H54 (cell line): ENCODE measurements at regions not wholly inside any gene's neighbourhood (a gene's known extent, or its start where the extent isn't known, plus 50 kb on each side); places are given as distances from the start of the nearest gene placed in this dataset.
"Not testable (repeated sequence)": the region's sequence is repeated elsewhere in the genome, so short reads cannot be mapped to it uniquely, and the experiment has no call there.

Source experiments
- DNase-seq: peaks from one replicate; pipeline ENCODE4 v3.0.0; 2011; ENCODE audit warnings: low spot score, mixed read lengths; ENCODE audit not compliant: insufficient read length
- FAIRE-seq: peaks from 3 replicates; lab custom pipeline; 2011; peaks lifted over from hg19 to GRCh38; lab: Jason Lieb, UNC
- POLR2A ChIP-seq: IDR thresholded peaks from 2 replicates; pipeline ENCODE4 v1.6.1; 2011; ENCODE audit warnings: low read depth, mild to moderate bottlenecking, low read length

GRCh38 chr2:194087089-194087958, 1569.7 kb upstream of the SLC39A10 start:
- no peak for TF ChIP-seq POLR2A
- no peak for DNase-seq
- FAIRE-seq, result no peak

GRCh38 chr2:194086129-194086528, 1570.9 kb upstream of the SLC39A10 start:
- no peak for TF ChIP-seq POLR2A
- no peak for FAIRE-seq

DNA sequence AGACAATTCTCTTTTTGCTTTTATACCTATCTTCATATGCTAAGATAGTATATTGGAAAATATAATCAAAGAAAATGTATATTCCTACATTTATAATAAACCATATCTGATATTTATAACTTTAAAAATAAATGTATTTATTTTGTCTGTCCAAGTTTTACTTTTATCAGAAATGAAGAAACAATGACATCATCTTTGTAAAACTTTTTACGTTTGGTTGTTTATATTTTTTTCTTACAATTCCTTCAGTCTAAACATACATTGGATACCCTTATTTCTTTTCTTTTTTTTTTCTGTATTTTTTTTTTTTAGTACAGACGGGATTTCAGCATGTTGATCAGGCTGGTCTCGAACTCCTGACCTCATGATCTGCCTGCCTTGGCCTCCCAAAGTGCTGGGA, 1577.0 kb upstream of the SLC39A10 start:
- FAIRE-seq (no peak), DNase-seq (no peak)
- TF ChIP-seq POLR2A, result no peak

More at GRCh38 chr2:194086129-194086528, 1570.9 kb upstream of the SLC39A10 start:
- no peak for DNase-seq

DNA sequence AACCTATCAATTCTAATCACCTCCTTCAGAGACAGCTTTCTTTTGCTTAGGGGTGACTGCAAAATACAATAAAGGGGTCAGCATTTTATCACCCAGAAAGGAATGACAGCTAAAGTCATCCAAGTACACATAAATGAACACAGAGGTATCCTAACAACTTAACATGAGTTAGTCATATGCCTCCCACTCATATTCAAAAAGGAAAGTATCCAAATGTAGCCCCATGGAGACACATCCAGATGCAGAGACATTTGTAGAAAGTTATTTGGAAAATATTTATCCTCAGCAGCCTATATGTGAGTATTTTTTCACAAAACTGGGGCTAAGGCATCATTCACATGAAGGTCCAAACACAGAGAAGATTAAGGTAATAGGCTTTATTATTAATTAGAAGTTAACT, 1579.7 kb upstream of the SLC39A10 start:
- FAIRE-seq (no peak), DNase-seq (no peak)

GRCh38 chr2:194062401-194062800, 1594.6 kb upstream of the SLC39A10 start:
- no peak for TF ChIP-seq POLR2A
- no peak for FAIRE-seq

More for the DNA sequence above, 1579.7 kb upstream of the SLC39A10 start:
- no peak for TF ChIP-seq POLR2A

GRCh38 chr2:194060269-194060668, 1596.8 kb upstream of the SLC39A10 start:
- FAIRE-seq, result no peak
- no peak for TF ChIP-seq POLR2A

More at GRCh38 chr2:194062401-194062800, 1594.6 kb upstream of the SLC39A10 start:
- DNase-seq, result no peak

GRCh38 chr2:194054313-194054712, 1602.7 kb upstream of the SLC39A10 start:
- FAIRE-seq, result no peak
- no peak for TF ChIP-seq POLR2A
- no peak for DNase-seq

More at GRCh38 chr2:194060269-194060668, 1596.8 kb upstream of the SLC39A10 start:
- DNase-seq, result no peak

GRCh38 chr2:194044321-194044720, 1612.7 kb upstream of the SLC39A10 start:
- no peak for FAIRE-seq
- no peak for TF ChIP-seq POLR2A
- no peak for DNase-seq

DNA sequence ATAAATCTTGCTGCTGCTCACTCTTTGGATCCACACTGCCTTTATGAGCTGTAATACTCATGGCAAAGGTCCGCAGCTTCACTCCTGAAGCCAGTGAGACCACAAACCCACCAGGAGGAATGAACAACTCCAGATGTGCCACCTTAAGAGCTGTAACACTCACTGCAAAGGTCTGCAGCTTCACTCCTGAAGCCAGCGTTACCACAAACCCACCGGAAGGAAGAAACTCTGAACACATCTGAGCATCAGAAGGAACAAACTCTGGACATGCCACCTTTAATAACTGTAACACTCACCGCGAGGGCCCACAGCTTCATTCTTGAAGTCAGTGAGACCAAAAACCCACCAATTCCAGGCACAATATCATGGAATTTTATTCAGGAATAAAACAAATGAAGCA, 1635.9 kb upstream of the SLC39A10 start:
- not testable (repeated sequence) for FAIRE-seq, DNase-seq

DNA sequence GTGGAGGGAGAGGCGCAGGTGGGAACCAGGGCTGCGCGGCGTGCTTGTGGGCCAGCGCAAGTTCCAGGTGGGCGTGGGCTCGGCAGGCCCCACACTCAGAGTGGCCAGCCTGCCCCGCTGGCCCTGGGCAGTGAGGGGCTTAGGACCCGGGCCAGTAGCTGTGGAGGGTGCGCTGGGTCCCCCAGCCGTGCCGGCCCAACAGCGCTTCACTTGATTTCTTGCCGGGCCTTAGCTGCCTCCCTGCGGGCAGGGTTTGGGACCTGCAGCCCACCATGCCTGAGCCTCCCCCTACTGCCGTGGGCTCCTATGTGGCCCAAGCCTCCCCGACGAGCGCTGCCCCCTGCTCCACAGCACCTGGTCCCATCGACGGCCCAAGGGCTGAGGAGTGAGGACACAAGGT, 1636.9 kb upstream of the SLC39A10 start:
- no peak for FAIRE-seq
- TF ChIP-seq POLR2A, result no peak
- no peak for DNase-seq

DNA sequence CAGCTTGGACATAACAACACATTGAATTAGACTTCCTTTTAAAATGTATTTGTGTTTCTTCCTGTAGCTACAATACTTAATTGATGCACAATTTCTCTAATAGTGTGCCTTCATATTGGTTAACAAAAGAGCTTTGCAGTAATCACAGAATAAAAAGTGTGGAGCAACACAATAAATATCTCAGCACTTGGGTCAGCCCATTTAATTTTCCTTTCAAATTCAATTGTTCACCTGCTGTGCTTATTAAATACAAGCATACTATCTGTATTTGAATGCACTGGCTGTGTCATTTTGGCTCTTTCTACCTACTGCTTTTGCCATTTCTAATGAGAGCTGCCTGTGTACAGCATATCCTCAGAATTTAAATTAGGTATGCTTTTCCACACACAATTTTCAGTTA, 1641.3 kb upstream of the SLC39A10 start:
- no peak for TF ChIP-seq POLR2A
- no peak for FAIRE-seq
- DNase-seq, result no peak

DNA sequence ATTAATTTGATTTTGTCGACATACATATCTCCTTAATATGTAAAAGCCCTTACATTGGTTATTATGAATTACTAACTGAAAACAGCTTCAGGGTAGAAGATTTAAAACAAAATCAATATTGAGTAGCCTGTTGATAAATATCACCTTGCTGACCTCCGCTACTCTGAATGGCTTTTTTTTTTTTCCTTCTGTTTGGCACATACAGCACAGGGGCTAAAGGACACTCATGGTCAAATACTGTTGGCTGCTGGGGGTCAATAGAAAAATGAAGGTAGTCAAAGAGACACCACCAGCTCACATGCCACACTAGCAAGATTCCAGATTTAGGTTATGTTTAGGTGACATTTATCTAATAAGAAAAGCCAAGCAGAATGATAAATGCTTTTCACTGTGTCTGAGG, 1642.4 kb upstream of the SLC39A10 start:
- no peak for DNase-seq
- no peak for TF ChIP-seq POLR2A
- no peak for FAIRE-seq

- DNase-seq (no peak), FAIRE-seq (no peak)
- TF ChIP-seq POLR2A, result no peak
Measured at GRCh38 chr2:194004590-194005206, 1652.3 kb upstream of the SLC39A10 start.

DNA sequence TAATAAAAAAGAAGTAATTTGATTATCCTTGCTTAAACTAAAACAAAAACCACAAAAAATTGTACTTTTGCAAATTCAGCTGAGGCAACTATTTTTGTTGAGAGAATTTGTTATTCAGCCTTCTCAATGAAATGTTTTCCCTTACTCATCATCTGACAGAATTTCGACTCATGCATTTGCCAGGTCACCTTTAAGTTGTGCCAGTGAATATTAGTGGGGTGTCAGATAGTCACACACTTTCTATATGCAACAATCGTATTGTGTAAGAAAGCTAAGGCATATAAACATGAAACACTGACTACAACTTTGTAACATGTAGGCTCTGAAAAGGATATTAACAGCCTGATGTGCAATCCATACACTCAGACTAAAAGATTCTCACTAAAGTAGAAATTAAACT, 1653.1 kb upstream of the SLC39A10 start:
- no peak for TF ChIP-seq POLR2A
- DNase-seq, result no peak
- peak; percentile 58 for FAIRE-seq
